A673 (cell line): ENCODE measurements at regions not wholly inside any gene's neighbourhood (a gene's known extent, or its start where the extent isn't known, plus 50 kb on each side); places are given as distances from the start of the nearest gene placed in this dataset.

ENCODE experiments used
- EZH2 ChIP-seq: fragments of 200-600 bp; sonication (generic); IDR thresholded peaks from 2 replicates; pipeline ENCODE4 v1.6.1; 2017; ENCODE audit warnings: borderline replicate concordance, low read depth, mild to moderate bottlenecking, mixed read lengths, antibody characterized with exemption, low read length; ENCODE audit not compliant: poor library complexity, severe bottlenecking
- TF ChIP-seq, protein P1 (sequence below): fragments of 300-800, 200-600 bp; sonication (generic); conservative IDR thresholded peaks from 2 replicates; pipeline ENCODE4 v1.5.1; 2017; ENCODE audit warnings: low read depth, mild to moderate bottlenecking, antibody characterized with exemption, low read length, moderate library complexity, mixed read lengths

GRCh38 chr14:101704140-101704539 lies 57.4 kb upstream of the PPP2R5C start:
- TF ChIP-seq, protein P1, sequence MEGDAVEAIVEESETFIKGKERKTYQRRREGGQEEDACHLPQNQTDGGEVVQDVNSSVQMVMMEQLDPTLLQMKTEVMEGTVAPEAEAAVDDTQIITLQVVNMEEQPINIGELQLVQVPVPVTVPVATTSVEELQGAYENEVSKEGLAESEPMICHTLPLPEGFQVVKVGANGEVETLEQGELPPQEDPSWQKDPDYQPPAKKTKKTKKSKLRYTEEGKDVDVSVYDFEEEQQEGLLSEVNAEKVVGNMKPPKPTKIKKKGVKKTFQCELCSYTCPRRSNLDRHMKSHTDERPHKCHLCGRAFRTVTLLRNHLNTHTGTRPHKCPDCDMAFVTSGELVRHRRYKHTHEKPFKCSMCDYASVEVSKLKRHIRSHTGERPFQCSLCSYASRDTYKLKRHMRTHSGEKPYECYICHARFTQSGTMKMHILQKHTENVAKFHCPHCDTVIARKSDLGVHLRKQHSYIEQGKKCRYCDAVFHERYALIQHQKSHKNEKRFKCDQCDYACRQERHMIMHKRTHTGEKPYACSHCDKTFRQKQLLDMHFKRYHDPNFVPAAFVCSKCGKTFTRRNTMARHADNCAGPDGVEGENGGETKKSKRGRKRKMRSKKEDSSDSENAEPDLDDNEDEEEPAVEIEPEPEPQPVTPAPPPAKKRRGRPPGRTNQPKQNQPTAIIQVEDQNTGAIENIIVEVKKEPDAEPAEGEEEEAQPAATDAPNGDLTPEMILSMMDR: no peak
- no peak for TF ChIP-seq EZH2
